HG03469 (cell line): ENCODE measurements at regions not wholly inside any gene's neighbourhood (a gene's known extent, or its start where the extent isn't known, plus 50 kb on each side); places are given as distances from the start of the nearest gene placed in this dataset.

Experiments
- ATAC-seq: cut with Tn5 transposase; IDR thresholded peaks from one replicate; pipeline ENCODE4 v1.9.1; 2021; ENCODE audit warnings: mild to moderate bottlenecking, moderate library complexity, moderate number of reproducible peaks; ENCODE audit not compliant: unreplicated experiment

DNA sequence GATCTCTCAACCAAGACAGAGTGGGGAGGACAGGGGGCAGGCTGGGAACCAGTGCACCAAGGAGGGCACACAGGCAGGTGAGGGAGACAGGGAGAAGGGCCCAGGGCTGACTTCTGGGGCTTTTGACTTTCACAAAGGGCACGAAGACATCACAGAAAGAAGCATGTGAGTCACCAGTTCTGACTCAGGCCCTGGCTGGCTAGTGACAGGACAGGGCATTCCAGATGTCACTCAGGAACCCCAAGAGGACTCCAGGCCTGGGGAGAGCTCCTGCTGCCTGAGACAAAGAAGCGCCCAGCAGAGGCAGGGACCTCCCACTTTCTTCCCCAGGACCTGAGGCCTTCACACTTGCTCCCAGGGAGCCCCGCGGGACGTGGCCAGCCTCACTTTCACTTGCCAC is 497.2 kb downstream of the BUD13 start:
- no peak for ATAC-seq

DNA sequence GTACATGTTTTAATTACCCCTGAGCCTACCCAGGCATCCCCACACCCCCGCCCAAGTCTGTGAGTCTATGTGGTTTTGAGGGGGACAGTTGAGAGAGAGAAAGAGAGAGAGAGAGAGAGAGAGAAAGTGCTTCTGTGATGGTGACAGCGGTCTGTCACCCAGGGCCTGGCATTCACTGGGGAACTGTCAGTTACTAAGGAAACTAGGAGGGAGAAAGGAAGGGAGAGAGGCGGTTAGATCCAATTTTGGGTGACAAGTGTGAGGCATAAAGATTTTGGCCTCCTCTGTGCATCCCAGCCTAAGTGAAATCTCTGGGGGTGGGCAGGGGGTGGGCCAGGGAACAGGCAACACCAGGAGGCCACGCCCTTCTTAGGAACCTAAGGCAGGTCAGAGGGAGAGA is 498.3 kb downstream of the BUD13 start:
- ATAC-seq: no peak

DNA sequence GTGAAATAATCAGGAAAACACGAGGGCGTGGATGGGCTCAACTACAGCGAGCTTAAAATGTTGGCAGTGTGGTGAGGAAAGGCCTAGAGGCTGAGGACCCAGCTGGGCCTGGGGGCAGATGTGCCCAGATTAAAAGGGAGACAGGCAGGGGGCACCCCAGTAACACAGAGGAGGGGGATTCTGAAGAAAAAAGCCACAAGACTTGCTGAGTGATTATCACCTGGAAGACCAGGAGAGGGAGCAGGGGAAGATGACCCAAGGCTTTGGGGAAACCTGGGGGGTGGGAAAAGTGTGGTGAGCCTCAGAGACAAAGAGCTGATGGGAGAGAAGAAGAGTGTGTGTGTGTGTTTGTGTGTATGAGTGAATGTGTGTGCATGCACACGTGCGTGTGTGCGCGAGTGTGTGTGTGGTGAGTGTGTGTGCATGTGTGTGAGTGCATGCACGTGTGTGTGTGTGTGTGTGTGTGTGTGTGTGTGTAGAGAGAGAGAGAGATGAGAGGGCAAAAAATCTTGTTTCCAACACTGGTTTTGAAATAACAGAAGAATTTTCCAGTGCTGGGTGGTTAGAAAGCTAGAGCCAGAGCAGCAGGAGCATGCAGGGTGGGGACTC is 500.5 kb downstream of the BUD13 start:
- no peak for ATAC-seq

DNA sequence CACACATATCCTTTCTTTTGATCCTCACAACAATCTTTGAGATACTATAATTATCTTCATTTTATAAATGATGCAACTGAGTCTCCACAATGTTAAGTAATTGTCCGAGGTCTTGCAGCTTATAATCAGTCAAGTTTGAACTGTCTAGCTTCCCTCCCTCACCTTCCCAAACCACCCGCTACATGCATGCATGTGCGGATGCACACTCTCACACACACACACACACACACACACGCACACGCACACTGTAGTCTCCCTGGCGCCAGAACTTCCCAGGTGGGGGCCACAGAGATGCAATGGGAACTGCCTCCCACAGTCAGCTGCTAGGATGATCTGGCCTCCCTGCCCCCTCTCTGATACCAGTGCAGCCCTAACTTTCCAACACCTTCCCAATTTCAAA is 501.3 kb downstream of the BUD13 start:
- no peak for ATAC-seq

DNA sequence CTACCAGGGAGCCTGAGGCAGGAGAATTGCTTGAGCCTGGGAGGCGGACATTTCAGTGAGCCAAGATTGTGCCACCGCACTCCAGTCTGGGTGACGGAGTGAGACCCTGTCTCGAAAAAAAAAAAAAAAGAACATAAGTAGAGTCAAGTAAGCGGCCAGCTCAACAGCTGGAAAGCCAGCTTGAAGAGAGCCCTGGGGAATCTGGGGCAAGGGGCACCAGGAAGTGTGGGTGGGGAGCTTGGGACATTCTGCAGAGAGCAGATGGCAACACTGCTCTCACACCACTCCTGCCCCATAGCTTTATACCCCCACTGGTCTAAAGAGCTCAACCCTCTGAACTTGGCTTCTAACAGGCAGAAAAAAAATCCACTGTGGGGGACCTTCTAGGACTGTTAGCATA is 505.6 kb downstream of the BUD13 start:
- ATAC-seq: no peak

DNA sequence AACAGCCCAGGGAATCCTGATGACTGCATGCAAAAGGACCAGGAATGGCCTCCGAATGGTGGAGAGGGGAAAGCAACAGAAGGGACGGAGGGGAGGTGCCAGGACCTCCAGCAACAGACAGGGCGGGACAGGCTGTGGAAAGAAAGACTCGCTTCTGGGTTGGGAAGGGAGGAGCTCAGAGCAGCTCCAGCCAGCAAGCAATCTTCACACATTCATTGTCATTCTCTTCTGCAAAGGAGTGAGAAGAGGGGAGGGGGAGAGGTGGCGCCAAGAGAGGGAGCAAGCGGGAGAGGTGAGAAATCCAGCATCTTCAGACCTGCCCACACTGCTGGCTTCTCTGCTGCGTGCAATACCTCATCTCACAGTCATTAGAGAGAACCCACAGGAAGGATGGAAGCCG is 509.0 kb downstream of the BUD13 start:
- no peak for ATAC-seq

DNA sequence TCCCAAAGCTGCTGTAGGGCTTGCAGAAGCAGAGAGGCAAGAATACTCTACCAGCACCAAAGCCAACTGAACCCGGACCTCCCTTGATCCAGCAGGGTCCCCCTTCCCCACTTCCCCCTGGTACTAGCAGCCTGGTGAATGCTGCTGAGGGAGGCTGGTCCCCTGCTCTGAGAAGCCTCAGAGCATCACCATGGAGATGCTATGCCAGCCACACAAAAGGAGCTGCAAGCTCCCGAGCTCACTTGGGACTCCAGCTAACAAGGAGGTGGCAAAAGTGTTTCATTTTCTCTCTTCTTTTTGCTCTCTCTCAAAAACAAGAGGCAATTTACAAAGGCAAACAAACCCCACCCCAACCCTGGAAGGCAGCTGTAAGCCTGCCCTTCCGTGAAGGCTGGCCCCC is 509.8 kb downstream of the BUD13 start:
- ATAC-seq: no peak

DNA sequence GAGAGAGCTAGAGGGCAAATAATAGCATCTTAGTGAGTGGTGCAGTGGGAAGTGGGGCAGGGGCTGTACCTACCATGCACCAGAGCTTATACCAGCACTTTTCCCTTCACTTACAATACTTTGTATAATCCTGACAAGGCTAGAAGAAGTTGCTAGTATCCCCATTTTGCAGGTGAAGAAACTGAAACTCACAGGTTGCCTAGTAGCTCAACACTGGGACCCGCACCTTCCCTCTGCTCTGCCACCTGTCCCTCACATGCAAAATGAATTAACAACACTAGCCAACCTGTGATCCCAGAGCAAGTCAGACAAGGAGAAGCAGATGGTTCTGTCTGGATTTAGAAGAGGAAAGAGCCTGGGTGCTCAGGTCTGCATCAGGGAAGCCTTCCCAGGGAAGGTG is 510.4 kb downstream of the BUD13 start:
- no peak for ATAC-seq

DNA sequence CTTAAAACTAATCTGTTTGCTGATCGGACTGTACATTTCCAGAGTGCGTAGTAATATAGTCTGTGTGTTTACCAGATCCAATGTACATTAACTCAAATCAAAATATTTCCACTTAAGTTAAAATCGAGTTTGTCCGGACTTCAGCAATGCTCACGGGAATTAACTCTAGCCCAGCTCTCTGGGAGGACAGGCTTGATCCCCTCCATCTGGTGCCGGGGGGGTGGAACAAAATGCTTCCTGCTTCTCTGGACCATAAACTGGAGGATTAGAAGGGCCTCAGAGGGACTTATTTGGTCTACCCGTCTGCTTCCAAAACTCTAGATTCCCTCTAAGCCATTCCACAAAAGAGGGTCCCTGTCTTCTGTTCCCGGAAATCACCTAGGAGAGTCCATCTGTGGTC is 511.2 kb downstream of the BUD13 start:
- no peak for ATAC-seq

DNA sequence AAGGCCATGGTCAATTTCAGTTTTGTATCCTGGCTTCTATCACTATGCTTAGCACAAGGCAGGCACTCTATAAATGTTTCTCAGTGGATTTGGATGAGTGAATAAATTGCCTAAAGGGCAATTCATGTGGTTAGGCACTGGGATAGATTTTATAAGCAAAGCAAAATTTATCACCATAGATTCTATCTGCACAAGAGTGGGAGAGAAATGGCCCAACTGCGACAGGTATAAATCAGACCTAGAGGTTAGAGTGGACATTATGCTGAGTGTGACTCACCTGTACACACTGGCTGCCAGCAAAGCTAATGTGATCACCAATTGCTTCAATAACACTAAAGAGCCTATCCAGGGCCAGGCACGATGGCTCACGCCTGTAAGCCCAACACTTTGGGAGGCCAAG is 514.0 kb downstream of the BUD13 start:
- ATAC-seq: no peak

DNA sequence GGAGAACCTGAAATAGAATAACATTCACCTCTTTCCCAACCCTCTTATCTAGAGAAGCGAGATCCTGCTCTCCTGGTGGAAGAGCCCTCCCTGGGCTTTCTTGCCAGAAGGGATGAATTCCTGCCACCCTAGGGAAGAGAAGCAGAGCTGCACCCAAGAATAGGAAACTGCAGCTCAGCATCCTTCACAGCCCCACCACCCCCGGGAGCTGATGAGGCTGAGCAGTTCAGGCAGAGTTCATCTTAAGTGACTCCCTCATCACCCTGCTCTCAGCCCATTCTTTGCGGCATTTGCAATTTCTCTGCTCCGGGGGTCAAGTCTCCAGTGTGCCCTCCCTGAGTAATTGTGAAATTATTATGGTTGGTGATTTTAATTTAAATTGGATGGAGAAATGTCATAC is 514.9 kb downstream of the BUD13 start:
- ATAC-seq: no peak

DNA sequence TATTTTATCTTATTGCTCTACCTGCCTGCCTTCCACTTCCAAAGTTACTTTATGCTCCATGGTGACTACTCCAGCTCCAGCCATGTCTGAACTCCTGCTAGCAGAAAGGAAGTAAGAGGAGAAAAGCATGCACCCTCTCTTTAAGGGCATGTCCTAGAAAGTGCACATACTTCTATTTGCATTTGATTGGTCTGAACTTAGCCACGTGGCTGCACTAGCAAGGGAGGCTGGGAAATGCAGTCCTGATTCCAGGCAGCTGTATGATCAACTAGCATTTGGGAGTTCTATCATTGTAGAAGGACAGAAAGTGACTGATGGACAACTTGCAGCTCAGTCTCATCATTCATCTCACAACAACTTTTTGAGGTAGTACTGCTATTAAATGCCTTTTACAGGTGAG is 515.7 kb downstream of the BUD13 start:
- ATAC-seq: no peak

DNA sequence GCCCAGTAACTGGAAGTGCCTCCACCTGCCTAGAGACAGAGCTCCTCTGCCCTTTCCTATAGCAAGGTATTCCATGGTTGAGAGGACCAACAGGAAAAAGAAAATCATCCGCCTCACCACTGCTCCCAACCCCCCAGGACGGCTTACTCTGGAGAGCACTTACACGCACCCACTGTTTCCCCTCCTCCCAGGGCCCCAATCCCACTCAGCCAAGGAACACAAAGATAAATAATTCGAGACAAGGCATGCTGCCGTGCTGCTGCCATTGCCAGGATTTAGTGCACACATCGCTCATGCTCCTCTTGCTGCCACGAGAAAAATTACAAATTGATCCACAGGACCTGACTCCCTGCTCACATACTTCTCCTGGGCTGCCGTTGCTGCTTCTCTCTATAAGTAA is 516.6 kb downstream of the BUD13 start:
- no peak for ATAC-seq

DNA sequence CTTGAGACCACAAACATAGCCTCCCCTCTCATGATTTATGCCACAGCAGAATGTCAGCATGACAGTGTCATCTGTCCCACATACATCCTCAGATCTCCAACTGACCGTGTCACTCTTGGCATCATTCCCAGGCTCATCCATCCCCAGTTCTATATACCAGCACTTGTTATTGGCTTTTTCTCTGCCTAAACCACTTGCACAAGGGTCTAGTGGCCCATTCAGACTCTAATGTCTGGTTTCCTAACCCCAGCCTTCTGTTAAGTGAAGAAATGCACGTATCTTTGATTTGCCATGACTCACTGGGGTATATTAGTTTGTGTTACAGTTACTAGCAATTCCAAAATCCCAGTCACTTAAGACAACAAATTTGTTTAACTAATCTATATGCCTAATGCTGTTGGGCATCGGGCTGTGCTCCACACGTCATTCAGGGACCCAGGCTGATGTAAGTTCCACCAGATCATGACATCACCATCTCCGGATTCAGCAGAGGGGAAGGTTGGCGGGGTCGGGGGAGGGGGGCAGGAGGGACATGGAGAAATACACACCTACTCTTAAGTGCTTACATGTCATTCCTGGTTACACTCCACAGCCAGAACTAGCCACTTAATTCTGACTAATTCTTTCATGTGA is 517.4 kb downstream of the BUD13 start:
- ATAC-seq: no peak

DNA sequence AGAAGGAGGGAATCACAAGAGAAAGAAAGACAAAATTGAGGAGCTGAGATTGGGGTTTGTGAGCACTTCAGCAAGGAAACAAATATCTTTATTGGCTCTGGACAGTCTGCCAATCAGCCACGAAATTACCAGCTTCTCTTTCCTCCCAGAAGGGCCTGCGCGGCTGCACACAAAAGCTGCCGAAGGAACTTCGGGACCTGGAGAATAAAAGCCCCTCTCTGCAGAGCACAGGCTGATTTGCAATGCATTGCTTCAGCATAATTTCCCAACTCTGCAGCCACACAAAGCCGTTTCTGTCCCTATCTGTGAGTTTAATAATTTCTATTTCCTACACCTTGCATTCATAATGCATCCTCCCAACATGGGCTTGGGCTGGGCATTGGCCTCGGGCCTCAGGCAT is 522.6 kb downstream of the BUD13 start:
- no peak for ATAC-seq

DNA sequence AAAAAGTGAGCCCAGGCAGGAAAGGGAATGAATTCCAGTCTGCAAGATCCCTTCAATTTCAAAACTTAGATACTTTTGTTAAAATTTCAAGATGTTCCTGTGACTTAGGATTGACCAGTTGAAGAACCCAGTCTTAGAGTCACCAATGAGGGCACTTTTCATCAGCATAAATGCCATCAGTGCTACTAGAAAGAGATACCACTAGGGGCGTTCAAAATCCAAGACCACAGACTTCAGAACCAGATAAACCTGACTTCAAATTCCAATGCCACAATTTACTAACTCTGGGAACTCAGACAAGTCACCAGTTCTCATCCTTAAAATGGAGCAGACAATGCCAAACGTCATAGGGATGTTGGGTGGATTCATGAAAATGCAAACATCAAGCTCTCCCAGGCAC is 523.2 kb downstream of the BUD13 start:
- no peak for ATAC-seq

DNA sequence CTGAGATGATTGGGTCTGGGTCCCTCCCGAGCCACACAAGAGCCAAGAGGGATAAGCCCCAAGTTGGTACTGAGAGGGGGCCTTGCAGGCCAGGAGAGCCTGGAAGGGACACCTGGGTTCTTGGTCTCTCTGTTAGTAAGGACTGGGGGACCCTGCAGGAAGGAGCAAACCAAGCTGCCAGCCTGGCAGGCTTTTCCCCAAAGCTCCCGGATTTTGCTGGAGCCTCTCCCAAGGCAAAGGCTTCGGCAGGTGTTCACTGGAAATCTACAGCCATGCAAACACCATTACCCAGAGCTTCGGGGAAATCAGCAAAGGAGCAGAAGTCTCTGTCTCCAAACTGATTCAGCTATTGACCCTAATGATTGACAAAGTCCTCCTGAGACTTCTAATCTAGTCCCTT is 527.9 kb downstream of the BUD13 start:
- no peak for ATAC-seq

DNA sequence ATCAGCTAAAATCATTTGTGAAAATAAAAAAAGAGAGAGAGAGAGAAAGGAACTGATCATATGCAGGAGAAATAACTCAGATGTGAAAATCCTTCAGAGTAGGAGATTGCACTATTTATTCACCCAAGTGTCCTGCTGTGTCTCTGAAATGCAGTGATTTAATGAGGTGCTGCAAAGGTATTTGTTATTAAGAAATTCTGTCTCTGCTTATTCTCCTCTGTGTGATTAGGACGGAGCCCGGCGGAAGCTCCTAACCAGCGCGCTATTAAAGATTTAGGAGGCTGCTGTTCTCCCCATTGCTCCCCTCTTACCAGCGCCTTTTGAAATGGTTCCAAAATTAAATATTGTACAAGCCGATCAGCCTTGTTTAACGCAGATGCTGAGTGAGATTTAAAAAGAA is 528.3 kb downstream of the BUD13 start:
- ATAC-seq: no peak

DNA sequence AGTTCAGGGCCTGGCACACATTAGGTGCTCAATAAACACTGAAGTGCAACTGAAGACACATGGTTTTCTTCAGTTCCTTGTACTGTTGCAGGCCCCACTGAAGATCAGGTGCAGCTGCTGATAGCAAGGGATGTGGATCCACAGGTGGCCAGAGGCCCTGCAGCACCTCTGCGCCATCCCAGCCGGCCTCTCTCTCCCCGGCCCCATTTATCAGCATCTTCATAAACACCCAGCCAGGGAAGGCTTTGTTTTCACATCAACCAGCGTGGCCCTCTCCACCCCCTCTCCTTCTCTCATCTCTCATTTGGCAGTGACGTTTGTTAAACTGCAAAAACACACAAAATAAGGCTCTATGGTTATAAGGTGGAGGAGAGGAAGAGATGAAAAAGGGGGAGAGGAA is 528.8 kb downstream of the BUD13 start:
- ATAC-seq: no peak

DNA sequence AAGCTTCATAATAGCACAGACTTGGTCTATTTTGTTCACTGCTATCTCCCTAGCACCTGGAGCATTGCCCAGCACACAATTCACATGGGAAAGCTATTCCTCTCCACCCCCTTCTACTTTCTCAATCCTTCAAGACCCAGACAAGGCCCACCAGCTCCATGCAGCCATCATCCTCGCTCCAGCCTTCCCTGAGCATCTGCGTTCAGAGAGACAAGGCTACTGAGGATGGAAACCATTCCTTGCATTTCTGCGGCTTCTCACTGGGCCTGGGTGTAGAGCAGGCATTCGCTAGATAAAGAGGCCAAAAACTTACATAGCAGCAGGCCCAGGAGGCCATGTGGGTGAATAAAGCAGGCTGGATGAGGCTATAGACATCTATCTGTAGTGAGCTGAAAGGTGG is 530.8 kb downstream of the BUD13 start:
- no peak for ATAC-seq

DNA sequence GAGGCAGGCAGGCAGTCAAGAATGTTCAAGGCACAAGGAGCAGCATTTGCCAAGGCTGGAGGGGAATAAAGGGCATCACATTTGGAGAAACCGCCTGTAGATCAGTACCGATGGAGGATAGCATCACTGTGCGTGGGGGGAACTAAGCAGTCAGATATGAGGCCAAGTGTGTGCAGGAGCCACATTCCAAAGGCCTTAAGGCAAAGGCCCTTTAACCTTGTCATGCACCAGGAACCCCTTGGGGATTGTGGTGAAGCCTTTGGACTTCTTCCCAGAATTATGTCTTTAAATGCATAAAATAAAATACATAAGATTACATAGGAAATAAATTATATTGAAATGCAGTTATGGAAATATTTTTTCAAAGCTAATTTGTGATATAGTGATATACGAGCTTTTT is 532.1 kb downstream of the BUD13 start:
- ATAC-seq: no peak

DNA sequence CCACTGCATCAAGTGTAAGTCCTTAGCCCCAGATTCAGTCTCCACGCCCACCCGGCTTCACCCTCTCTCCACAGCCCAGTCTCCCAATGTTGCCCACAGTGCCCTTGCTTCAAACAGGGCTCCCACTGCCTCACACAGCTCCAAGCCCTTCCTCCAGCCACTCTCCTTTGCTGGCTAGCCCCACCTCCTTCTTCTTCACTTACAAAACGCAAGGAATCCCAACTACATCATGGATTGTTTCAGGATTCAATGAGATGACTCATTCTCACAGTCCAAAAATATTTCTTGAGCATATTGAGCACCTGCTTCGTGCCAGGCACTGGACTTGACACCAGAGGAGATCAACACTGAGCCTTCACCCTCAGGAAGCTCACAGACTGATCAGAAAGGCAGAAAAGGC is 533.5 kb downstream of the BUD13 start:
- no peak for ATAC-seq

DNA sequence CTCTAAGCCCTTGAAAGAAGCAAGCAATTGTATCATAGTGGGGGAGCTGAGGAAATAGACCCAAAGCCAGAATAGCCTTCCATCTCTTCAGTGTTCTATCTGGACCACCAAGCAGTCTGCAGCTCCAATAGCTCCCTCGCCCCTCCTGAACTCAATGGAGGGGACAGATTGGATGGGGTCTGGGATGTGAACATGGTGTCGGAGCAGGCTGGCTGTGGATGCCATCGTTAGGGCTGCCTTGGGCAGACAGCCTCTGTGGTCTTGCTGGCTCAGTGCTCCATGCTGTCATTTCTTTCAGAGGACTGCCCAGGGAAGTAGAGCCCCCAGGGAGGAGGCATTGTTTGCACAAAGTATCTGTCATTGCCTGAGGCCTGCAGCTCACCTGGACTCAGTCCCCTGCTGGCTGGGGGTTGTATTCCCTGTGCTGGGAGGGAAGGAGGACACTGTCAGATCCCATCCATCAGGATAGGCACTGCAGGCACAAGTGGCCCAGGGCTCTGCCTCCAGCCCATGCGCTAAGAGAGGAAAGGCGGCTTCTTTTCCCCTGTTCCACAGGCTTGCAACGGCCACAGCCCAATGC is 537.7 kb downstream of the BUD13 start:
- no peak for ATAC-seq
